ENCODE measurements at regions not wholly inside any gene's neighbourhood (a gene's known extent, or its start where the extent isn't known, plus 50 kb on each side); places are given as distances from the start of the nearest gene placed in this dataset.

DNA sequence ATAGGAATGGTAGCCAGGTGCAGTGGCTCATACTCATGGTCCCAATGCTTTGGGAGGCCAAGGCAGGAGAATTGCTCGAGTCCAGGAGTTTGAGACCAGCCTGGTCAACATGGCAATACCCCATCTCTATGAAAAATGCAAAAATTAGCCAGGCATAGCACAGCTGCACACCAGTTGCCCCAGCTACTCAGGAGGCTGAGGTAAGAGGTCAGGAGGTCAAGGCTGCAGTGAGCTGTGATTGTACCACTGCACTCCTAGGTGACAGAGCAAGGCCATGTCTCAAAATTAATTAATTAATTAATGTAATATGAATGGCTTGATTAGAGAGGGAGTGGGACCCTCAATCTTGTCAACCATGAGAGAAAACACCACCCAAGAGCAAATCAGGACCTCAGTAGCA is 198.7 kb upstream of the DUSP10 start:
- H3K27me3 ChIP-seq (ENCODE audit: control insufficient read depth, insufficient read depth, low read length): no peaks in the 10 kb centered on the region
- H3K79me2 ChIP-seq: no peaks in the 10 kb centered on the region
- no peaks in the 10 kb centered on the region for H3K9me3 ChIP-seq (ENCODE audit: control insufficient read depth, low read length)
- TF ChIP-seq, protein P1, sequence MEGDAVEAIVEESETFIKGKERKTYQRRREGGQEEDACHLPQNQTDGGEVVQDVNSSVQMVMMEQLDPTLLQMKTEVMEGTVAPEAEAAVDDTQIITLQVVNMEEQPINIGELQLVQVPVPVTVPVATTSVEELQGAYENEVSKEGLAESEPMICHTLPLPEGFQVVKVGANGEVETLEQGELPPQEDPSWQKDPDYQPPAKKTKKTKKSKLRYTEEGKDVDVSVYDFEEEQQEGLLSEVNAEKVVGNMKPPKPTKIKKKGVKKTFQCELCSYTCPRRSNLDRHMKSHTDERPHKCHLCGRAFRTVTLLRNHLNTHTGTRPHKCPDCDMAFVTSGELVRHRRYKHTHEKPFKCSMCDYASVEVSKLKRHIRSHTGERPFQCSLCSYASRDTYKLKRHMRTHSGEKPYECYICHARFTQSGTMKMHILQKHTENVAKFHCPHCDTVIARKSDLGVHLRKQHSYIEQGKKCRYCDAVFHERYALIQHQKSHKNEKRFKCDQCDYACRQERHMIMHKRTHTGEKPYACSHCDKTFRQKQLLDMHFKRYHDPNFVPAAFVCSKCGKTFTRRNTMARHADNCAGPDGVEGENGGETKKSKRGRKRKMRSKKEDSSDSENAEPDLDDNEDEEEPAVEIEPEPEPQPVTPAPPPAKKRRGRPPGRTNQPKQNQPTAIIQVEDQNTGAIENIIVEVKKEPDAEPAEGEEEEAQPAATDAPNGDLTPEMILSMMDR (IDR thresholded peaks at IDR 0.05): no peak
- no peak overlapping the region for H3K9ac ChIP-seq
- H2AFZ ChIP-seq: no peak overlapping the region
- no peak overlapping the region for H3K27ac ChIP-seq
- no peak overlapping the region for H3K4me2 ChIP-seq (ENCODE audit: low read length)
- no peak overlapping the region for H3K4me3 ChIP-seq (ENCODE audit: low read depth, low read length)
- no peaks in the 10 kb centered on the region for H3K36me3 ChIP-seq (ENCODE audit: control insufficient read depth, insufficient read depth, low read length)
- no peaks in the 10 kb centered on the region for H3K4me1 ChIP-seq

DNA sequence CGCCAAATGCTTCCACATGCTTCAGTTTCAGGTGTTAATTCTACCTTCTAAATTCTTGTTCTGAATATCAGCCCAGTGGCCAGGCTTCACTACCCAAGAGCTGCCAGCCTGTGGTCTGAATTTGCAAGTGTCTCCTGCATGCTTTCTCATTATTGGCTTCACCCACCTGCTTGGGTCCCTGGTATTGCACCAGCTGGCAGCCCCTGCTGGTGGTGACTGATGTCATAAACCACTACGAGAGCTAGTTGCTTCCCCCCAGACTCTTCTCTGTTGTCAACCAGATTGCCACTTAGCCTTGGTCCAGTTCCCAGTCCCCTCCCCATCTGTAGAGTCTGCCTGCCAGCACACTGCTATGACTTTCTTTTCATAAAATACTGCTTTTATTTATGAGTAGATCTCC is 197.7 kb upstream of the DUSP10 start:
- Histone ChIP-seq H3K4me3 (ENCODE audit: low read depth, low read length) (no peak overlapping the region), H3K4me2 (ENCODE audit: low read length) (no peak overlapping the region), H2AFZ (no peak overlapping the region), H3K27ac (no peak overlapping the region), H3K27me3 (ENCODE audit: control insufficient read depth, insufficient read depth, low read length) (no peaks in the 10 kb centered on the region), H3K9me3 (ENCODE audit: control insufficient read depth, low read length) (no peaks in the 10 kb centered on the region), H3K79me2 (no peaks in the 10 kb centered on the region), H3K4me1 (no peaks in the 10 kb centered on the region), H3K9ac (no peak overlapping the region), H3K36me3 (ENCODE audit: control insufficient read depth, insufficient read depth, low read length) (no peaks in the 10 kb centered on the region)
- TF ChIP-seq, protein P1 (IDR thresholded peaks at IDR 0.05): no peak

DNA sequence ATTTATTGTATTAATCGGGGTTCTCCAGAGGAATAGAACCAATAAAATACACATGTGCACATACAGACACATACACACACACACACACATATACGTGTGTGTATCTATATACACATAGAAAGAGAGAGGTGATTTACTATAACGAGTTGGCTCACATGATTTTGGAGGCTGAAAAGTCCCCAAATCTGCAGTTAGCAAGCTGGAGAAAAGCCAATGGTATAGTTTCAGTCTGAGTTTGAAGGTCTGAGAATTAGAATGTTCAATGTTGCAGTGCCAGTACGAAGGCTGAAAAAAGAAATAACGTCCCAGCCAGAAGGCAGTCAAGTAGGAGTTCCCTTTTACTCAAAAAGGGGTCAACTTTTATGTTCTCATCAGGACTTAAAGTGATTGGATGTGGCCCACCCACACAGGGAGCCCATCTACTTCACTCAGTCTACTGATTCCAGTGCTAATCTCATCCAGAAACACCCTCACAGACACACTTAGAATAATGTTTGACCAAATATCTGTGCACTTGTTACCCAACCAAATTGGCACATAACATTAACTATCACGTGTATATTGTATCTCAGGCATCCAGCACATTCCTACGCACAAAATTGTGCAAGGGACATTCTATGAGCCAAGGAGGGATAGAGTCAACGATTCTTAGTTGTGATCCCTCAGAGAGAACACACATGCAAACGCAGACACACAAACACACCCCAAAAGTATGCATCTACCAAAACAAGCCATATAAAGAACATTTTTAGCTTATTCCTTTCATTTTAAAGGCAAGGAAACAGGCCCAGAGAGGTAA is 195.5 kb upstream of the DUSP10 start:
- Histone ChIP-seq H3K27me3 (ENCODE audit: control insufficient read depth, insufficient read depth, low read length) (no peaks in the 10 kb centered on the region), H3K9ac (no peak overlapping the region), H2AFZ (no peak overlapping the region), H3K36me3 (ENCODE audit: control insufficient read depth, insufficient read depth, low read length) (no peaks in the 10 kb centered on the region), H3K79me2 (no peaks in the 10 kb centered on the region), H3K4me3 (ENCODE audit: low read depth, low read length) (no peak overlapping the region), H3K4me1 (no peaks in the 10 kb centered on the region), H3K27ac (no peak overlapping the region), H3K4me2 (ENCODE audit: low read length) (no peak overlapping the region), H3K9me3 (ENCODE audit: control insufficient read depth, low read length) (no peaks in the 10 kb centered on the region)
- TF ChIP-seq, protein P1 (IDR thresholded peaks at IDR 0.05): no peak

DNA sequence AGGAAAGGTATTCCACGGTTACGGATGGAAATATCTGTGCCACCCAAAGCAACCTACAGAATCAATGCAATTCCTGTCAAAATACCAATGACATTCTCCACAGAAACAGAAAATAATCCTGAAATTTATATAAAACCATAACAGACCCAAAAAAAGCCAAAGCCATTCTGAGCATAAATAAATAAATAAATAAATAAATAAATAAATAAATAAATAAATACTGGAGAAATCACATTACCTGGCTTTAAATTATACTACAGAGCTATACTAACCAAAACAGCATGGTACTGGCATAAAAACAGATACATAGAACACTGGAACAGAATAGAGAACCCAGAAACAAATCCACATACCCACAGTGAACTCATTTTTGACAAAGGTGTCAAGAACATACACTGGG is 191.9 kb upstream of the DUSP10 start:
- H3K9me3 ChIP-seq (ENCODE audit: control insufficient read depth, low read length): no peaks in the 10 kb centered on the region
- H3K79me2 ChIP-seq: no peaks in the 10 kb centered on the region
- no peak overlapping the region for H2AFZ ChIP-seq
- no peaks in the 10 kb centered on the region for H3K27me3 ChIP-seq (ENCODE audit: control insufficient read depth, insufficient read depth, low read length)
- H3K4me2 ChIP-seq (ENCODE audit: low read length): no peak overlapping the region
- no peak overlapping the region for H3K4me3 ChIP-seq (ENCODE audit: low read depth, low read length)
- no peaks in the 10 kb centered on the region for H3K36me3 ChIP-seq (ENCODE audit: control insufficient read depth, insufficient read depth, low read length)
- H3K4me1 ChIP-seq: no peaks in the 10 kb centered on the region
- no peak overlapping the region for H3K27ac ChIP-seq
- TF ChIP-seq, protein P1 (IDR thresholded peaks at IDR 0.05): no peak
- no peak overlapping the region for H3K9ac ChIP-seq

DNA sequence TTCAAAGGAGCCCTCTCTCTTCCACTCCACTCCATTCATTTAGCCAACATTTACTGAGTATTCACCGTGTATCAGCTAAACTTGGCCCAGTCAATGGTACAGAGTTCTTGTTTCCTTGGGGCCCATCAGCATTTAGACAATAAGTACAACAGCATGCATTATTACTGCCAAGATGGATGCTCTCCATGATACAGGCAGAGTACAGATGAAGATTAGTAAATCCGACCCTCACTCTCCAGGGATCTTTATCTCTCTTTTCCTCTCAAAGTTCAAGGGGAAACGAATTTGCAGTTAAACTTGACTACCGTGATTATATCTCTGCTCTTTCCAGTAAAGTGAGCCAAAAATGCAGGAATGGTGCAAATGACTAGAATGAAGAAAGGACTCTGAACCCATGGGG is 184.6 kb upstream of the DUSP10 start:
- no peak overlapping the region for H3K9ac ChIP-seq
- no peak overlapping the region for H2AFZ ChIP-seq
- no peaks in the 10 kb centered on the region for H3K4me1 ChIP-seq
- no peaks in the 10 kb centered on the region for H3K27me3 ChIP-seq (ENCODE audit: control insufficient read depth, insufficient read depth, low read length)
- H3K36me3 ChIP-seq (ENCODE audit: control insufficient read depth, insufficient read depth, low read length): no peaks in the 10 kb centered on the region
- H3K27ac ChIP-seq: no peak overlapping the region
- no peaks in the 10 kb centered on the region for H3K9me3 ChIP-seq (ENCODE audit: control insufficient read depth, low read length)
- H3K4me3 ChIP-seq (ENCODE audit: low read depth, low read length): no peak overlapping the region
- TF ChIP-seq, protein P1 (IDR thresholded peaks at IDR 0.05): no peak
- no peak overlapping the region for H3K4me2 ChIP-seq (ENCODE audit: low read length)
- H3K79me2 ChIP-seq: no peaks in the 10 kb centered on the region
